Fibroblast of lung (primary cell): ENCODE measurements at regions not wholly inside any gene's neighbourhood (a gene's known extent, or its start where the extent isn't known, plus 50 kb on each side); places are given as distances from the start of the nearest gene placed in this dataset.

Source experiments
- DNase-seq, 2 donors: peaks; one replicate each; pipeline versions ENCODE4 v3.0.0 to v3.0.0-alpha.2; 2010; ENCODE audit warnings: low read depth in 2 of 2
- H2AFZ ChIP-seq: 2 replicates; pipeline ENCODE4 v1.5.1; 2012; ENCODE audit warnings: low read length, control low read depth, inconsistent platforms
- H3K27ac ChIP-seq: 2 replicates; pipeline ENCODE4 v1.5.1; 2011; ENCODE audit warnings: low read length, control low read depth; ENCODE audit not compliant: insufficient read depth
- H3K27me3 ChIP-seq: 2 replicates; pipeline ENCODE4 v1.5.1; 2011; ENCODE audit warnings: mild to moderate bottlenecking, low read length; ENCODE audit not compliant: control insufficient read depth, insufficient read depth
- H3K36me3 ChIP-seq: 2 replicates; pipeline ENCODE4 v1.5.1; 2011; ENCODE audit warnings: low read length; ENCODE audit not compliant: control insufficient read depth, insufficient read depth
- H3K4me1 ChIP-seq: 2 replicates; pipeline ENCODE4 v1.5.1; 2011; ENCODE audit warnings: low read length; ENCODE audit not compliant: control insufficient read depth, insufficient read depth; ENCODE audit errors: extremely low read depth
- H3K4me2 ChIP-seq: 2 replicates; pipeline ENCODE4 v1.5.1; 2011; ENCODE audit warnings: low read length, control low read depth; ENCODE audit not compliant: insufficient read depth; ENCODE audit errors: extremely low read depth
- H3K4me3 ChIP-seq, 4 experiments: fragments of 200-600 bp in 1 of 4; sonication (generic) in 1 of 4; replicated peaks in 1 of 4; 2 replicates each; pipeline ENCODE4 v1.5.1; 2011 to 2016; ENCODE audit warnings: low read length in 4 of 4, low read depth in 3 of 4, mild to moderate bottlenecking in 3 of 4, control low read depth in 2 of 4, inconsistent platforms in 1 of 4, mixed read lengths in 1 of 4; ENCODE audit not compliant: insufficient read depth in 1 of 4; ENCODE audit errors: control extremely low read depth in 1 of 4
- H3K79me2 ChIP-seq: 2 replicates; pipeline ENCODE4 v1.5.1; 2012; ENCODE audit warnings: mild to moderate bottlenecking, low read length, inconsistent platforms; ENCODE audit not compliant: control insufficient read depth, insufficient read depth
- H3K9ac ChIP-seq: 2 replicates; pipeline ENCODE4 v1.5.1; 2011; ENCODE audit warnings: mild to moderate bottlenecking, low read length, control low read depth; ENCODE audit not compliant: insufficient read depth
- H3K9me3 ChIP-seq: 2 replicates; pipeline ENCODE4 v1.5.1; 2012; ENCODE audit warnings: low read depth, low read length; ENCODE audit not compliant: control insufficient read depth, insufficient read depth
- H4K20me1 ChIP-seq: 2 replicates; pipeline ENCODE4 v1.5.1; 2011; ENCODE audit warnings: low read length; ENCODE audit not compliant: control insufficient read depth, insufficient read depth; ENCODE audit errors: extremely low read depth
- EZH2 ChIP-seq: IDR thresholded peaks from 2 replicates; pipeline ENCODE4 v1.5.1; 2012; ENCODE audit warnings: low read length, control low read depth, mild to moderate bottlenecking; ENCODE audit errors: missing control alignments
- TF ChIP-seq, protein P1 (sequence below), 2 donors: IDR thresholded peaks in 1 of 2; conservative IDR thresholded peaks in 1 of 2; 1 replicate in 1 of 2; 2 replicates in 1 of 2; pipeline ENCODE4 v1.5.1; 2011 to 2012; ENCODE audit warnings: low read length in 2 of 2, control low read depth in 1 of 2, inconsistent platforms in 1 of 2, low read depth in 1 of 2, mild to moderate bottlenecking in 1 of 2

DNA sequence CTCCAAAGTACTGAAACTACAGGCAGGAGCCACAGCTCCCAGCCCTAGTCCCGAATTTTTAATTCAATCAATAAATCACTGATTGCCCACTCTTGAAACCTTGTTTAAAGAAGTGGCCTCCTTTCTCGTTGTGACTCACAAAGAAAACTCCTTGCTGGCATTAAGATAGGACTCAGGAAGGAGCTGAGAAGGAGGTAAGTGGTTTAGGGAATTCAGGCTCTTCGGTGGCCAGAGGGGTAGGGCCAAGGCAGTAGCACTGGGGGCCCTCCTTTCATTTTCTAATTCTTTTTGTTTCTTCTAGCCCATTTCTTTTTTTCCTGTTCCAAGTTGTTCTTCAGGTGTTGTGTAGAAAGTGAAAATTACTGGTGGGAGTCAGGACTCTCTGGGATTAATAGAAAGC is 86.2 kb upstream of the OR9Q1 start:
- no peaks in the 10 kb centered on the region for H3K36me3 ChIP-seq
- no peak overlapping the region for H3K27ac ChIP-seq
- no peak overlapping the region for H3K4me2 ChIP-seq
- no peaks in the 10 kb centered on the region for H3K79me2 ChIP-seq
- H3K9me3 ChIP-seq, result no peaks in the 10 kb centered on the region
- DNase-seq, result no peak
- no peak overlapping the region for H3K9ac ChIP-seq
- TF ChIP-seq, protein P1, sequence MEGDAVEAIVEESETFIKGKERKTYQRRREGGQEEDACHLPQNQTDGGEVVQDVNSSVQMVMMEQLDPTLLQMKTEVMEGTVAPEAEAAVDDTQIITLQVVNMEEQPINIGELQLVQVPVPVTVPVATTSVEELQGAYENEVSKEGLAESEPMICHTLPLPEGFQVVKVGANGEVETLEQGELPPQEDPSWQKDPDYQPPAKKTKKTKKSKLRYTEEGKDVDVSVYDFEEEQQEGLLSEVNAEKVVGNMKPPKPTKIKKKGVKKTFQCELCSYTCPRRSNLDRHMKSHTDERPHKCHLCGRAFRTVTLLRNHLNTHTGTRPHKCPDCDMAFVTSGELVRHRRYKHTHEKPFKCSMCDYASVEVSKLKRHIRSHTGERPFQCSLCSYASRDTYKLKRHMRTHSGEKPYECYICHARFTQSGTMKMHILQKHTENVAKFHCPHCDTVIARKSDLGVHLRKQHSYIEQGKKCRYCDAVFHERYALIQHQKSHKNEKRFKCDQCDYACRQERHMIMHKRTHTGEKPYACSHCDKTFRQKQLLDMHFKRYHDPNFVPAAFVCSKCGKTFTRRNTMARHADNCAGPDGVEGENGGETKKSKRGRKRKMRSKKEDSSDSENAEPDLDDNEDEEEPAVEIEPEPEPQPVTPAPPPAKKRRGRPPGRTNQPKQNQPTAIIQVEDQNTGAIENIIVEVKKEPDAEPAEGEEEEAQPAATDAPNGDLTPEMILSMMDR (conservative IDR thresholded peaks at IDR 0.05 in 1 of 2, IDR thresholded peaks at IDR 0.05 in 1 of 2; ENCODE audit: low read depth in 1 of 2, low read length in 2 of 2), result no peak
- no peak for TF ChIP-seq EZH2
- no peak overlapping the region for H3K4me3 ChIP-seq
- no peak overlapping the region for H2AFZ ChIP-seq
- no peaks in the 10 kb centered on the region for H3K27me3 ChIP-seq
- H3K4me1 ChIP-seq, result no peaks in the 10 kb centered on the region
- H4K20me1 ChIP-seq, result no peaks in the 10 kb centered on the region

DNA sequence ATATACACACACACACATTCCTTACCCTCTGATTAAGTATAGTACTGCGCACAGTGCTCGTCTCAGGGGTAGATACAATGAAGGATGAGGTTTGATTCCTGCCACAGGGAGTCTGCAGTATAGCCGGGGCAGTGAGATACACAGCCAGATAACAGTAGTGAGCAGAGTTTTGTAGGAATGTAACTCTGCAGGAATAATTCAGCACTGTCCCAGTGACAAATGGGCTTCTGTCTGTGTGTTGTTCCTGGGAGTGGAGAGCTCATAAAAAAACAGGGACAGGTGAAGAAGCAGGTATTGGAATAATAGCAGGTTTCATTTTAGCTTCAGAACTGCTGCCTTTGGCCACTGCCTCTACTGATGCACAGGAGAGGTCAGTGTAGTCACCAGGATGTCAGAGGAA is 85.3 kb upstream of the OR9Q1 start:
- TF ChIP-seq, protein P1 (conservative IDR thresholded peaks at IDR 0.05 in 1 of 2, IDR thresholded peaks at IDR 0.05 in 1 of 2; ENCODE audit: low read depth in 1 of 2, low read length in 2 of 2), result no peak
- no peak for TF ChIP-seq EZH2
- no peak overlapping the region for H2AFZ ChIP-seq
- H3K4me2 ChIP-seq, result no peak overlapping the region
- H3K9ac ChIP-seq, result no peak overlapping the region
- no peaks in the 10 kb centered on the region for H4K20me1 ChIP-seq
- no peaks in the 10 kb centered on the region for H3K27me3 ChIP-seq
- H3K4me1 ChIP-seq, result no peaks in the 10 kb centered on the region
- no peaks in the 10 kb centered on the region for H3K9me3 ChIP-seq
- no peak overlapping the region for H3K4me3 ChIP-seq
- DNase-seq, result no peak
- H3K27ac ChIP-seq, result no peak overlapping the region
- no peaks in the 10 kb centered on the region for H3K36me3 ChIP-seq
- no peaks in the 10 kb centered on the region for H3K79me2 ChIP-seq

DNA sequence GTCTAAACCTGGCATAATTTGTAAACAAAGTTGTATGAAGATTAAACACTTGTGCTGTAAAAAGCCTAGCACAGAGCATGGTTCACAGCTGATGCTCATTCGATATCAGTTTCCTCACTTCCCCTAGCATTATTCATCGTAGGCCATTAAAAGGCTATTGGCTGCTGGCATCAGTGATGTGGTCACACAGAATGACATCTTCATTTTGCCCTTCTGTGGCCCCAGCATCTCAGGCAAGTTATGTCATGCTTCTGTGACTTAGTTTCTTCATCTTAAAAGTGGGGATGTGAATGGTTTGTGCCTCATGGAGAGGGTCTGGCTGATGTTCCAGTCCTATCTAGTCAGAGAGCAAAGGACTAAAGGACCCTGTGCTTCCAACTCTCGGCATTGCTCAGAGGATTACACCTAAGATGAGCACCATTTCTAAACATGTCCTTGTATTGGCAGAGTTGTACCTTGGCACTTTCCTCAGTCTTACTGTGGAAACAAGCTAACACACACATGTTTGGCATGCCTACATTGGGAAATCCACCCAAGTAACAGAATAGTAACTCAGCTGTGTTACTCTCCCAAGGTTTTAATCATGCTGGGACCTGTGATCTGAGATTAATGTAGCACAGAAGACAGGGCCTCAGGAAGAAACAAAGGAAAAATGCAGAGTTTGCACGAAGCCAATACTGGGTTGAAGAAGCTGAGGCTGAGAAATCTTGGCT is 83.5 kb upstream of the OR9Q1 start:
- H2AFZ ChIP-seq, result no peak overlapping the region
- TF ChIP-seq, protein P1 (conservative IDR thresholded peaks at IDR 0.05 in 1 of 2, IDR thresholded peaks at IDR 0.05 in 1 of 2; ENCODE audit: low read depth in 1 of 2, low read length in 2 of 2), result no peak
- TF ChIP-seq EZH2, result no peak
- H3K4me2 ChIP-seq, result no peak overlapping the region
- no peaks in the 10 kb centered on the region for H3K9me3 ChIP-seq
- no peak overlapping the region for H3K4me3 ChIP-seq
- H3K9ac ChIP-seq, result no peak overlapping the region
- no peaks in the 10 kb centered on the region for H3K4me1 ChIP-seq
- no peaks in the 10 kb centered on the region for H3K36me3 ChIP-seq
- H4K20me1 ChIP-seq, result no peaks in the 10 kb centered on the region
- no peak overlapping the region for H3K27ac ChIP-seq
- no peaks in the 10 kb centered on the region for H3K79me2 ChIP-seq
- H3K27me3 ChIP-seq, result no peaks in the 10 kb centered on the region
- no peak for DNase-seq
